ENCODE measurements at regions not wholly inside any gene's neighbourhood (a gene's known extent, or its start where the extent isn't known, plus 50 kb on each side); places are given as distances from the start of the nearest gene placed in this dataset.
"Not testable (repeated sequence)": the region's sequence is repeated elsewhere in the genome, so short reads cannot be mapped to it uniquely, and the experiment has no call there.

DNA sequence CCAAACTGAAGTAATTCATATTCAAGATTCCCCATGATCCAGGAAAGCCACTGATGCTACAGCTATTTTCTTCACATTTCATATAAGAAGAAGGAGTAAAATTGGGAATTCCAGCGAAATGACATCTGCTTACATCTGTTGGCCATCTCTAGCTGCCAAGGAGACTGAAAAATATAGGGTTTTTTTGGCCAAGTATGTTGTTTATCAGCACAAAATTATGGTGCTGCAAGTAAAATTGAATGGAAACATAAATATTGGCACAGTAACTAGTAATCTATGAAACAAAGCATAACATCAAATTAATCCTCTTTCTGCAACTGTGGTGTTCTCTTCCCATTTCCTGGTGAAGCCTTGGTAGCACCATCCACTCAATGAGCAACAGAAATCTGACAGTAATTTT lies 649.5 kb upstream of the ZNF804A start:
- no peak for DNase-seq

DNA sequence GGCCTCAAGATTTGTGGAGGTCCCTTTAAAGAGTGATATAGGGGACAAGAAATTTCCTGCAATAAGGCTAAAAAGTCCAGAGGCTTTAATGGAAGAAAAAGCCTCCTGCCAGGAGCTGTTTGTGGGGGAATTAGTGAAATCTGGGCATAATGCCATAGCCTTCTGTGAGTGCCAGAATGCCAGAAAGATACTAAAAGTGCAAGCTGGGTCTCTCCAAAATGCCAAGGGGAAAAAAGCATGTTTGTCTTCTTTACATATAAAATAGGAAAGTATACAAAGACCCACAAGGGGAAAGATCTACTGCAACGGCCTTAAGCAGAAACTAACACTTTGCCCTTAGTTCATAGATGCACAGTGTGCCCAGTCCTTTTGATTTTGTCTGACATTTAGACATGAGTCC lies 647.7 kb upstream of the ZNF804A start:
- no peak for DNase-seq

DNA sequence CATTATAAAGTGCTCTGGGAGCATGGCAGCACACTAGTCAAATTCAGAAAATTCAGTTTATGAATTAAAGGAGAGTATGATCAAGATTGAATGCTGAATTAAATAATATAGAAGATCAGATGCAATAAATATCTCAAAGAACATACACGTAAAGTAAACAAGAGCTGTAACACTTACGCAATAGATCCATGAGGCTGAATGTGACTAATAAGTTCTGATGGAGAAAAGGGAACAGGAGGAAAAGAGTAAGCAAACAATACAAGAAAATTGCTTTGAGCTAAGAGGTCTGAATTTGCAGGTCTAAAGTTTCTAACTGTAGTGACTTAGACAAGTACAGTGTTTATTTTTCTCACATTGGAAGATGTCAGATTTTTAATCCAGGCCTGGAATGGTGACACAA lies 646.7 kb upstream of the ZNF804A start:
- DNase-seq = no peak

DNA sequence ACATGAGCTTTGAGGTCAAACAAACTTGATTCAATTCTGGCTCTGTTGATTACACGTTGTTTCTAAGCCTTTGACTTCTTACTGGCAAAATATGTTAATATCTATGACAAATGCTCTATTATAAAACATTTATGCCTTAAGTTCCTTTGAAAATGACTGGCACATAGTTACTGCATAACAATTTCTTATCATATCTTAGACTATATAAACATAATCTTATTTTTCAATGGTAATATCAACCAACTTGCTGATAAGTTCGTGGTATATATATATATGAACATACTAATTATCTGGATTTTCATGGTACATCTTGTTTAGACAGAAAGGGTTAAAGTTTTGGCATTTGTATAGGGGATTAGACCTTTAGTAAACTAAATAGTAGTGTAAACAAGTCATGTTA lies 645.6 kb upstream of the ZNF804A start:
- DNase-seq = no peak

DNA sequence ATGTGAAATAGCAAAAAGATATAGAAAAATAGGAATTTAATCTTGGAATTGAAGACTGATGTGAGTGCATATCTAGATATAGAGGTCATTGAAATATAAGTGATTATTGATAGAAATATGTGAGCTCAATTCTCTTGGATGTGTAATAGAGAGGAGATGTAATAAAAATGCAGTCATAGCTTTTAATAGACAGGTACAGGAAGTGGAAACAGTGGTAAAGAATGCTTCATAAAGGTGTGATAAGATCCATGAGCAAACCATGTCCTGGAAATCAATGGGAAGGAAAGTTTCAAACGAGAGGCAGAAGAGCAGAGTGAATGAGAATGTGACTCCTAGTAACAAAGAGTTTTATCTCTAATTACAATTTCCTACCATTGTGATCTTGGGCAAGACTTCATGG lies 634.7 kb upstream of the ZNF804A start:
- DNase-seq = no peak

DNA sequence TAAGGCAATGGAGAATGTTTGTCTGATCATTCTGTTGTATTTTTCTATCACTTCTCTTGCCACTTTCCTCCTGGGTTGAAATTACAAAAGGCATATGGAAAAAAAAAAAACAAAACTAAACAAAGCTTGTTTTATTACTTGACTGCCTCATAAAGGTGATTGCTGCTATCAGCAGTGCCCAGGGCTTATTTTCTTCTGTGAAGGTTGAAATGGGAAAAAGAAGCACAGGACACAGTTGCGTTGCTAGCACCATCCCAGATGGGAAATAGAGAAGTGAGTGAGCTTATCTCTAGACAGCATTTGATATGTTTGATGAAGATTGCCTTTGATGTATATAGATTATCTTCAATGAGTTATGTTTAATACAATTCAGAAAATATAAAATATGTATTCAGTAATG lies 633.8 kb upstream of the ZNF804A start:
- DNase-seq = peak; percentile 6

DNA sequence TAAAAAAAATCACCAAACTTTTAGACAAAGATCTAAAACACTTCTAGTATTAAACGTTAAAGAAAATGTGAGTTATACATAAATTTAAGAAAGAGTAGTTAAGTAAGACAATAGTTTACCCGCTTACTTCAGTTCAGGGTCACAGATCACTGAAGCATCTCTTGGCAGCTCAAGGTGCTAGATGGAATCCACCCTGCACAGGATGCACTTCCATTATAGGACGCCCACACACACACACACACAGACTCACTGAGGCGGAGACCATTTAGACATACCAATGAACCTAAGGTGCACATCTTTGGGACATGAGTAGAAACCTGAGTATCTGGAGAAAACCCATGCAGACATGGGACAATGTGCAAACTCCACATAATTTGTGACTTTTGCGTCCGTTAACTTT lies 630.6 kb upstream of the ZNF804A start:
- DNase-seq = no peak

DNA sequence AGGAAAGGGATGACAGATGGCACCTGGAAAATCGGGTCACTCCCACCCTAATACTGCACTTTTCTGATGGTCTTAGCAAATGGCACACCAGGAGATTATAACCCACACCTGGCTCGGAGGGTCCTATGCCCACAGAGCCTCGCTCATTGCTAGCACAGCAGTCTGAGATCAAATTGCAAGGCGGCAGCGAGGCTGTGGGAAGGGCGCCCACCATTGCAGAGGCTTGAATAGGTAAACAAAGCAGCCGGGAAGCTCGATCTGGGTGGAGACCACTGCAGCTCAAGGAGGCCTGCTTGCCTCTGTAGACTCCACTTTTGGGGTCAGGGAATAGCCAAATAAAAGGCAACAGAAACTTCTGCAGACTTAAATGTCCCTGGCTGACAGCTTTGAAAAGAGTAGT lies 622.7 kb upstream of the ZNF804A start:
- not testable (repeated sequence) for DNase-seq

DNA sequence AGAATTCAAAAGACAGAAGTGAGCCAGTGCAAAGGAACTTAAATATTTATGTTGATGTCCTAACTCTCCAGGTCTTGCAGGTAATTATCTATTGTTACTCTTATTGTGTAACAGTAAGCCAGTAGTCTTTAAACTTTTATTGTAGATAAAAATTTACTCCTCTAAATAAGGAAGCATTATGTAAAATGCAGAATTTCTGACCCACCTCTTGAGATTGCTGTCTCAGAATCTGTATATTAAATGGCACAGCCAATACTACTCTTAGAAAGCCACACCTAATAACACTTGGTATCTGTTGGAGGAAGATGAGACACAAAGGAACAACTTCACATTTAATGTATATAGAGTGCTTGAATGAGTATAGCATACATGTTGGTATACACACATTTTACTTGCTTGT lies 613.5 kb upstream of the ZNF804A start:
- no peak for DNase-seq

DNA sequence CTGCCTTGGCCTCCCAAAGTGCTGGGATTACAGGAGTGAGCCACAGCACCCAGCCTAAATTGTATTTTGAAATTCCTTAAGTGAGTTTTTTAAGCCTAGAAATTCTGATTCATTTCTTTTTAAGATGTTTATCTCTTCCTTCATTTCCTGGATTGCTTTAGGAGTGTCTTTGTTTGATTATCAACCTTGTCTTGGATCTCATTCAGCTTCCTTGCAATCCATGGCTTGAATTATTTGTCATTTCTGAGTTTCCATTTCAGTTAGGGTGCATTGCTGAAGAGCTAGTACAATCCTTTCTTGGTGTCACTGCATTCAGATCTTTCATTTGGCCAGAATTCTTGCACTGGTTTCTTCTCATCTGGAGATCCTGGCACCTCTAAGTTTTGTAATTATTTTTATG lies 606.4 kb upstream of the ZNF804A start:
- DNase-seq = no peak

DNA sequence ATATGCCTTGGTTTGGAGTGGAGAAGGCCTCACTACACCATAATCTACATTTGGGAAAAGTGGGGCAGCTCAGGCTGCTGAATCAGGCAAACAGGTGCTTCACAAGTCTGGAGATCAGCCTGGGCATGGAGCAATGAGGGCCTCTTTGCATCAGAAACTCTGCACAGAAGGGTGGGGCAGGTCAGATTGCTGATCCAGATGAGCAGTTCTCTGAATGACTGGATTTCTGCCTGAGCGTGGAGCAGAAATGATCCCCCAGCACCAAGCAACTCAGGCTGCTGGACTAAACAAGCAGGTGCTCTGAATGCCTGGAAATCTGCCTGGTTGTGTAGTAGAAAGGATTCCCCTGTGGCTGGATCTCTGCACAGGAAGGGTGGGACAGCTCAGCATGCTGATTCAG lies 605.3 kb upstream of the ZNF804A start:
- no peak for DNase-seq

DNA sequence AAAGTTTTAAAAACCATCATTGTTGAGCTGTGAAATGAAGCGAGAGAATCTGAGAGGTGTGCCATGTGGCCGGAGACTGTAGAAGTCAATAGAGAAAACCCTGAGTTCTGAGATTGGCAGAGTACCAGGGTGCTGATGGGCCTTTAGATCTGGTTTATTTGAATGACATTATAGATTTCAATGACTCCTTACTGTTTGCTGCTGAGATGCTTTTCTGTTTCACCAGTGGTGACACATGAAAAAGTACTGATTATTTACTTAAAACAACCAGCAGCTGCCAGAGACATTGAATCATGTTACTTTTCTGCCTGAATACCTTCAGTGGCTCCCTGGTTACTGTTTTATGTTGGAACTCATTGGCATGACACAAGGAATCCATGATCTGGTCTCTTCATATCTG lies 602.7 kb upstream of the ZNF804A start:
- no peak for DNase-seq

DNA sequence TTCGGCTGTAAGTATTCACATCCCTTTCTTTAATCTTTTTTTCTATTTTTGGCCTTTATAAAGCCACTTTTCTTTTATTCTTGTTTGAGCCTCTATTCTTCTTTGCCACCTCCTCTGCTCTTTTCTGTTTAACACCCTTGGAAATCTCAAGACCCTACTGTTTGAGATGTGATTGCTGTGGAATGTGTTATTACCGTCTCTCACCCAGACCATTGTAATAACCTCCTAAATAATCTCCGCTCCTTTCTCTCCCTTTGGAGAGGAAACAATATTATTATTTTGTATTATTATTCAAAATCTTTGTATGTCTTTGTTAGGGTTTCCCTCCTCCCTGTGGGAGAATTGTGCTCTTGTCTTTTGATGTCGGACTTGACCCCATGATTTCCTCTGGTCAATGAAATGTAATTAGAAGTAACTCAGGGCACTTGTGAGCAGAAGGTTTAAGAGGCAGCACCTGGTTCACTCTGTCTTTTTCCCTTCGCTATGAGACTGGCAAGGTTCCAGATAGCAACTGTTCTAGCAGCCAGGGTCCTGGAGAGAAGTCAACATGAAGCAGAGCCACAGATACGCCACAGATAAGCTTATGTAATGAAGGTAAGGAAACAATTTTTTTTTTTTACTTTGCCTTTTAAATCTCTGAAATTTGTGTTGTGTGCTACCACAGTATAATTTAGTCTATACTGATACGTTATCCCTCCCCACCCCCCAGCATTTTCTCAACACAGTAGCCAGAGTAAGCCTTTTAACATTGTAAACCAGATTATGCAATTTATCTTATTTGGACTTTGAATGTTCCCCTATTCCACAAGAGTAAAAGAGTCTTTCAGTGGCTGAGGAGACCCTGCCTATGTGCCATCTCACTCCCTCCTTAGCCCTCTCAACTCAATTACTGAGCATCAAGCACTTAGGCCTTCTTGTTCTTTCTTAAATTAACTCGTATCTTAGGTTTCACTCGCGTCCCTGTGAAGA lies 601.2 kb upstream of the ZNF804A start:
- DNase-seq = no peak

DNA sequence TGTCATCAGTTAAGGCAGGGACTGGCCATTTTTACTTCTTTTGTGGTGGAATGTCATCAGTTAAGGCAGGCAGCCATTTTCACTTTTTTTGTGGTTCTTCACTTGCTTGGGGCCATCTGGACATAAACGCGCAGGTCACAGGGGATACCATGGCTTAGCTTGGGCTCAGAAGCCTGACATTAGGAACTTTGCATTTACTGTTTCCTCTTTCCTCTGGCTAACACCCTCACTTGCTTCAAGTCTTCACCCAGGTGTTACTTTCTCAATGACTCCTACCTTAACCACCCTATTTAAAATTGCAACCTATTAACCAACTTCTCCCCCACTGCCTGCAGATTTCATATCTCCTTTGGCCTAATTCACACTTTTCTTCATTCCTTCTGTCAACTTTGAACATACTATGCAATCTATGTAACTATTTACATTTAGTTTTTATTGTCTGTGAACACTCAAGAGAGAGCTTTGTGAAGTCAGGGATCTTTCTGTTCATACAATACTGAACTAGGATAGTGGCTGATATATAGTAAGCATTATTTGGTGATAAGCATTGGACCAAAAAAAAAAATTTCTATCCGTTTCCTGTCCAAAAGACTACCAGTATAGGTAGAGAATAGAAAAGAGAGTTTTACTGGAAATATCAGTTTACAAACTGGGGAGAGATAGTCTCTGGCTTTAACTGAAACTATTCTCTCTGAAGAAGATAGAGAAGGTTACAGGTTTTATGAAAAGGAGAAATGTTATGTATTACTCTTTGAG lies 600.1 kb upstream of the ZNF804A start:
- DNase-seq = no peak

DNA sequence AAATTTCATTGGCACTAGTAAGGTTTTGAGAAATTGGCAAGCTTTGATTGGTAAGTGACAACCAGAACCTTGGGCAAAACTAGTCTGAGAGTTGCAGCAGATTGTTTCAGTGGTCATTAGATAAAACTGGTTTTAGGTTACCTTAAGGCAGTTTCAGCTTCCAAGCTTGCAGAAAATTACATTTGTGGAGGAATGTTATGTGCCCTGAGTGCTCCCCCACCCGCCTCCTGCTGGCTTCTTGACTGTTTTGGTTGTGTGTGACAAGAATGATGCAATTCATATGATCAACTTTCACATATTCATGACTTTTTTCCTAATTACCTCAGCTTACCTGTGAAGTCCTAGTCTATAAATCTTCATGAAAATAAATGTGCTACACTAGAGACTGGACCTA lies 599.5 kb upstream of the ZNF804A start:
- no peak for DNase-seq

DNA sequence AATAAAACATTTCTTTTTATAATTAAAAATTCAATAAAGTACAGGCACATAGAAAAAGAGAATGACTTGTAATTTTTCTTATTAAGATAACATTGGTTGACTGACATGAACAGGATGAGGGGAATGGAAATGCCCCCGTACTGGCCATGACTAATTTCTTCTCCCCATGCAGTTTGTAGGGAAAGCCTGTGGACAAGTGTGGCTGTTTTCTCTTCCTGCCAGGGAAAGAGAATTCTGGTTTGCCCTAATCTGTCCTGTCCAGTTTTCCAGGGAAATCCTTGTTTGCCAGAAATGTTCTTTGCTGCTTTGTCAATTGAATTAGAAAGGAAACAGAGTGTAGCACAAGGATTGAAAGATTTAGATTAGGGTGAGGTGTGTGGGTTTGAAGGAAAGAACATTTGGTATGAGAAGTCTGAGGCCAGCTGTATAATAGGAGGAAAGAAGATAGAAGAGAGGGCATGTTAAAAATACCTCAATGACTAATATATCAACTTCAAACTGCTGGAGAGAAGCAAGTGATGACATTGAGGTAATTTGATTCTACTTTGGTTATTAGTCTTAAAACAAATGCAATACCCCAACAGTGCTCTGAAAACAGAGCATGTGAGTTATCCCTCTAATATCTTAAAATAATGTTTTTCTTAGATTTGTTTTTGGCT lies 593.9 kb upstream of the ZNF804A start:
- no peak for DNase-seq

DNA sequence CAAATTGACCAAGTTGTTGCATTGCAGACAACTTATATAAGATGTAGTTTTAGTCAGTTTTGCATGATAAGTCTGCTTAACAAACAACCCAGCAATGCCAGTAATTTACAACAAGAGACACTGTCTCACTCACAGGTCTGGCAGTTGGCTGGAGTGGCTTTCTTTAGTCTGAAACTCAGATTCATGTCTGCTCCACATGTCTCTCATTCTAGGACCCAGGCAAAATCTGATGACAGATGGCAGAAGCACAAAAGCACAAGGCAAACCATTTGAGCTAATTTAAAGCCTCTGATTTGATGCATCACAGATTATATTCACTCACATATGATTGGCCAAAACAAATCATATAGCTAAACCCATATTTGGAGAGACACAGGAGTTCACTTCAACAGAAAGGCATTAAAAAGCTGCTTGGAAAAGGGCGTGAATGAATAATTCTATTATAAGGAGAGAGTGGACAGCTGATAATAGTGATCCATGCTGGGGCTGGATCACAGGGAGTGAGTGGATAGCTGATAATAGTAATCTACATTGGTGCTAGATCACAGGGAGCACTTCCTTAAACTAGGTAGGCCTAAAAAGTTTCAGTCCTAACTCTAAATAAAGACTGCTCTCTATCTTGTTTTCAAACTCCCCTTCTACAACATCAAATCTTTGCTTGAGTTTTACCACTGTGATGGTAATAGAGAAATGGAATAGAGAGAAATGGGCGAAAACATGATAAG lies 593.2 kb upstream of the ZNF804A start:
- DNase-seq = no peak

DNA sequence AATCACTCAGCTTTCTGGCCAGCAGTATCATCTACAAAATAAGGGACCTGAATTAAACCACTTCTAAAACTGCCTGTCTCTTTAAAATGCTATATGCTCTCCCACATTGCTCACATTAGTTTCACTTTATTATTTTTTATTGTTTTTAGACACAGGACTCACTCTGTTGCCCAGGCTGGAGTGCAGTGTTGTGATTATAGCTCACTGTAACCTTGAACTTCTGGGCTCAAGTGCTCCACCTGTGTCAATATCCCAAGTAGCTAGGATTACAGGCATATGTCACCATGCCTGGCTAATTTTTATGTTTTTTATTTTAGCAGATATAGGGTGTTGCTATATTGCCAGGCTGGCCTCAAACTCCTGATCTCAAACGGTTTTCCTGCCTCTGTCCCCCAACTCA lies 591.3 kb upstream of the ZNF804A start:
- no peak for DNase-seq

DNA sequence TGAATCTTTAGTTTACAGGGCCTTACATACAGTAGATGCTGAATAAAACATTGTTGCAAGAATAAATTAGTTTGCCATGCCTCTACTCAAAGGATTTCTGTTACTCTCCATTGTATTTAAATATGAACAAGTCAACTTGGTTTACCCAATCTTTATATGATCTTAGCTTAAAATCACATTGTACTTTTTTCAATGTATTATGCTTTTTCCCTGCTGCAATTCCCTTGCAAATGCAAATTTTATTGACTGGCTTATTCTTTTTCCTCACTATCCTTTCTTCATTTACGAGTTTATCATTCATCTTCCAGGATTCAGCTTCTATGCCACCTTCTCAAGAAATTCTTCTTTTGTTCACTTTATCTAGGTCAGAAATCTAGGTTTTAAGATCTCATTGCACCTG lies 571.4 kb upstream of the ZNF804A start:
- no peak for DNase-seq

DNA sequence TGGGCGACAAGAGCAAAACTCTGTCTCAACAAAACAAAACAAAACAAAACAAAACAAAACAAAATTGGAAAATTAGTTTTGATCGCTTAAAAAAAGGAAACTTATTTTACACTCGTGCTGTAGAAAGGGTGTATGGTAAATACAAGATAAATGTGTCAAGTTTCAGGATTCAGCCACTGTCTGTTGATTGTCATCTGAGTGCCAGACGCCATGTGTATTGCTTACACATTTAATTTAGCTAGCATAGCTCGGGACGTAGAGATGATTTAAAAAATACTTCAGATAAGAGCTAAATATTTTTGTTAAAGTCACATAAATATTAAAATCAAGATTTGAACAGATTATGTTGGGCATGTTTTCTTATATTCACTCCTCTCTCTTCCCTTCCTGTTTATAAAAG lies 568.1 kb upstream of the ZNF804A start:
- DNase-seq = no peak

DNA sequence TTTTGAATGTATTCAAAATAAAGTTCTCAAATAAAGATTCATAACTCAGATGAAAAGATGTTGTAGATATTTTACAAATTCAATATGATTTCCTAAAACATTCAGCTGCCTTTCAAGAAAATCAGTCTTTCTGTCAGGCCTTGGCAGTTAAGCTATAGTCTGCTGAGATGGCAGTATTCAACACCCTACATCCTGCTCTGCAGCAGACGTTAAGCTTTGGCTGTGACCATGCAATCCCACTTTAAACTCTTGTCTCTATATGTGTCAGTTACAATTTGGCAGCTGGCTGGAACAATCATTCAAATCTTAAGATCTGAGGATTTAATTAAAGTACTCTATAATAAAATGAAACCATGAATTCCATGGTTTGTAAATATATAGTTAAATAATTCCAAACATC lies 567.3 kb upstream of the ZNF804A start:
- DNase-seq = no peak

DNA sequence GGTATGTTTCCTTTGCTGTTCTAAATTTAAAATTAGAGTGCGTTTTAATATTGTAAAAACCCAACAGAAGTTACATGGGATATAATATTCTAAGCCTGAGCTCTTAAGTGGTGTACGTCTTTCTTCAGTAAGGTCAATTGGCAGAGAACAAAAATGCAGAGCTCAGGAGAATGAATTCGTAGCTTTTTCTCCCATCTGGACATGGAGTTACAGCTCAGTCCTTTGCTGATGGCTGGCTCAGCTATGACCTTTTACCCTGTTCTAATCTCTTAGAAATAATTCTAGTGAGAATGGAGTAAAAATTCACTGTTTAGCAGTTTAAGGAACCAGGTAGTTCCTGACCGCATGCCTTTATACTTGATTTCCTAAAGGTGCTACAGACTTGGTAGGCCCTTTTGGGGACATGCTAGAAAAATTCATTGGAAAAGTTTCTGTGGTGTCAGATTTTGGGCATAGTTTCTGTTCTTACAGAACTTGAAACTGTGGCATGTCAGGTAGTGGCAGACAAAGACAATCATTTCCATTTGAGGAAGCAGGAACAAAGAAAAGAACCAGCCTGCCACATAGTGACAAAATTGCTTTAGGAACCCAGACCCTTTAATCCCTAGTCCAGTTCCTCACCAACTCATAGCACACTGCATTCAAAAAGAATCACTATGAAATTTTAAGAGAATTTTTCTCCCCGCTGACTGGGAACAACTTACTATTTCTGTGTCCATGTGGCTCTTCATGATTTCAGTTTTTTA lies 566.8 kb upstream of the ZNF804A start:
- peak; percentile 16 for DNase-seq

Data from OCI-M1 (cell line).